HG03469 (cell line): ENCODE measurements at regions not wholly inside any gene's neighbourhood (a gene's known extent, or its start where the extent isn't known, plus 50 kb on each side); places are given as distances from the start of the nearest gene placed in this dataset.

ENCODE experiments used
- ATAC-seq: cut with Tn5 transposase; IDR thresholded peaks from one replicate; pipeline ENCODE4 v1.9.1; 2021; ENCODE audit warnings: mild to moderate bottlenecking, moderate library complexity, moderate number of reproducible peaks; ENCODE audit not compliant: unreplicated experiment

DNA sequence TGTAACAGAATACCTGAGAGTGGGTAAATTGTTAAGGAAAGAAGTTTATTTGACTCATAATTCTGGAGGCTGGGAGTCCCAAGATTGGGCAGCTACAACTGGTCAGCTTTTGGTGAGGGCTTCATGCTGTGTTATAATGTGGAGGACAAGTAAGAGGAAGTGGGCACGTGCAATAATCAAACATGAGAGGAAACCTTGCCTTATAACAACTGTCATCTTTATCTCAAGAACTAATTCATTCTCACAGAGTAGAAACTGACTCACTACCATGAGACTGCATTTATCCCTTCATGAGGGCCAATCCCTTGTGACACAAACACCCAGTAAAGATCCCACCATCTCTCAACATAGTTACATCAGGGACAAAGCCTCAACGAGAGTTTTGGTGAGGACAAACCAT, 318.1 kb upstream of the NT5C1B start:
- no peak for ATAC-seq

DNA sequence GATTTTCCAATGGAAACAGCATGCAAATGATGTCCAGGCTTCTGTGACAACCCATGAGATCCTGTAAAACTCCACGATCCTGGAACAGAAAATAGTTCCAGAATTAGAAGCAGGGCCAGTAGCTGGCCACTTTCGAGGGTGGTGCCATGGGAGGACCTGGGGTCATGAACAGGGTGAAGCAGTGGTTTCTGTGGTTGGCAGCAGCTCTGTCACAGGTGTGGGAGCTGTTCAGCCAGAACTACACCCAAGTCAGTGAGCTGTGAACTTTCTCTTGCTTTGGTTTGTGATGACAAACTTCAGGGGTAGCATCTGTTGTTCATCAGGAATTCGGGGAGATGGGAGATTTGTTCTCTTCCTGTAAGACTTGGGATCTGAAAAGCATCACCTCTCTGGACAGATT, 314.4 kb upstream of the NT5C1B start:
- ATAC-seq = peak; percentile 97

DNA sequence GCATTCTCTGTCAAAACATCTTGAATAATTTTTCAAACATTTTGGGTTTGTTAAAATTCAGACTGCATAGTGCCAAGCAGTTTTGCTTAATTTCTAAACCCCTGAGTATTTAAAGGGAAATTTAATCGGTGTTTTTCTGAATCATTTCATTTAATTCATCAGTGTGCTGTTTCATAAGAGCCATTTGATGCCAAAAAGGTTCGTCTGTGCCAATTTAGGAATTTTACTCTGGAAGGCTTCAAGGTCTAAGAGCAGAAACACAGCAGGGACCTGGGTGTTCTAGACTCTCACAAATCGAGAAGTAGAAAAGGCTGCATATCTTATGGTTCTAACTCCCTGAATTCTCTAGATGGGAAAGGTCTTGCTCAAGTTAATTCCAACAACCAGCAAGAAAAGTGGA, 311.9 kb upstream of the NT5C1B start:
- no peak for ATAC-seq

DNA sequence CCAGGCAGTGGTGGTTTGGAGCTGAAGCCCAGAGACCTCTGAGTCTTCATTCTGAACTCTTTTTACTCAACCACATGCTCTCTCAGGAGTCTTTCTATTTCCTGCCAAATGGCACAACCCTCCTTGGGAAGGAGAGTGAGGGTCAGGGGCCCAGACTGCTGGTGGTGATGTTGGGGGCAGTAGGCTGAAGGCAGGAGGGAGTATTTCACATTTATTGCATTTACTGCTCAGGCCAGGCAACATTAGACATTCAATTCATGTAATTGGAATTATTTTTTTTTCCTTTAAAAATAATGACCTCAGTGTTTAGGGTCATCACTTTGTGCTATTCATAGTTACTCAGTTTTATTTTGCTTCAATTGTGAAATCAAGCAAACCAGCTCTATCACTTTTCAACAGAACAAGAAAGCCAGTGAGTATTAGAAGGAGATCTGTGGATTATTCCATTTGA, 311.3 kb upstream of the NT5C1B start:
- ATAC-seq = no peak

DNA sequence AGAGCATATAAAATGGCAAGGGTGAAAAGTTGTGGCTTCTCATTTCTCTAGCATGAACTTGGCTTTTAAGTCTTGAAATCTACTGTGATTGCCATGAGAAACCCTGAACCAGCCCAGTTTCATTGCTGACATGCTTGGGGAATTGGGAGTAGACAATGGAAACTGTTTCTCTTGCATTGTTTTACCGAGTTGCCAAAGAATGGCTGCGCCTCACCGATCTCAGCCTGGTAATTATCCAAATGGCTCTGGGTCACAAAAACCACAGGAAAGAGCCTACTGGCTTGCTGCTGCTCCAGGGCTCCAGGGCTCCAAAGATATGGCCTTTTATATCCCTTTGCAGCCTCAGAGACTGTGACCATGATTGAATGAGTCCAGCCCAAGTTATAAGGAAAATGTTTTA, 310.4 kb upstream of the NT5C1B start:
- ATAC-seq = no peak

DNA sequence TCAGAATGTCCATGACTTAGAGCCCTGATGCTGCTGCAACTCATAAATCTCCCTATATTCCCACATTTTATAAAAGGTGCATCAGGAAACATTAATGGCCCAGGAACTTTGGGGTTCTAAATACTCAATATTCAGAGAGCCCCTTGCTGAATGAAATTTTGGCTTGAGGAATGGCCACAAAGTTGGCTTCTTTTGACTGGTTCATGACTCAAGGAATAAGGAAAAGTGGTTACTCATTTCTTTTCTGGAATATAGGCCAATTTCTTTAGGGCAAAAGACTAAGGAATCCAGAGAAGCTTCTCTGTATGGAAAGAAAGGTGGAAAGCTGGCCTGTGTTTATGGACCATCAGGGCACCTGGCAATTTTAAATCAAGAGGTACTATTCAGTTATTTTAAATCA, 308.9 kb upstream of the NT5C1B start:
- no peak for ATAC-seq

DNA sequence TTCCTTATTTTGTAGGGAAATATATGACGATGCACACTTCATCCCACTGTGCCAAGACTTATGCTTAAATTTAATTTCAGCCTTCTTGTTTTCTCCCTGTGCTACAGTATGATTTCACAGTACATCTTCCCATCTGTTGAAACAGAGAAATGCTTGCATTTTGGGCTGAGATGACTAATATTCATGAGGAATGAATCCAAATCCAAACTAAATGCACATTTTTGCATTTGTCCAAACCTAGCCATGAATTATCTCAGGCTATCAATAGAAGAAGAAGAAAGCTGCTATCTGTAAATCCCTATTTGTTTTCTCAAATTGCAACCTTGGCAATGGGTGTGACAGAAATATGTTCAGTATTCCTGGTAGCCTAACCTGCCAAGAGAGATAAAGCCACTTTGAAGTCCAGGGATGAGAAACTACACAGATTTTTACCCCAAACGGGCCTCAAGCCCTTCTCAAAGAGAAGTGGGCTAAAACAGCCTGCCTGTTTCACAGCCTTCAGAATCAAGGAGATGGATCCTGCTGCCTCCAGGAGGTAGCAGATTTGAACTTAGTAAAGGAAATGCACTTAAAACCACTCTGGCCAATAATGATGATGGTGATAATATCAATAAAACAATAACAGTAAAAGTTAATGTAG, 306.9 kb upstream of the NT5C1B start:
- no peak for ATAC-seq

DNA sequence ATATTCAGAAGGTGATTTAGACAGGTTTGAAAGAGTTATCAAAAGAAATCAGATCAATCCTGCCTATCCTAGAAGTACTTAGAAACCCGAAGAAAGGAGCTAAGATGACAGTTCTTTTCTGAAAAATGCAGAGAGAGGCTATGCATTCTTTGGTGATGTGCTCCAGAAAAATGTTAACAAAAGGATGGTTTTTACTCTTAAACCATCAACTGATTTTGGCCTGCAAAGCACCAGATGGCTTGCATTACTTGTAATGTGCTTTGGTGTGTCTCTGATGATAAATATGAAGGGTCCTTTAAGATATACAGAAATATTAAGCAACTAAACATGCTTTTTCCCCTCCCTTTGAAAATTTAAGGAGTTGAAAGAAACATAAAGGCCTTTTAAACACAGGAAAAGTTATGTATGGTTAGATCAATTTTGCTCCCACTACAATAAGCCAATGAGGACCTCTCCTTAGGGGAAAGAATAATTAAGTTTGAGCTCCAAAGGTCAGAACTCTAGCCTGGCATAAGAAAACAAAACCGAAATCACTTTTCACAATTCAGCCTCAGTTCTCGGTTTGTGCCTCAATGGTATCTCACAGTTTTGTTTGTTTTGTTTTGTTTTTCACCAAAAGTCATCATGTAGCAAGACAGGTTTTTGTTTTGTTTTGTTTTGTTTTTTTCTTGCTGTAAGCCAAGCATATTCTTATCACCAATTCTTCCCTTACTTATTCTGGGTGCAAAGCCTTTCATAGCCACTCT, 302.4 kb upstream of the NT5C1B start:
- ATAC-seq = no peak

DNA sequence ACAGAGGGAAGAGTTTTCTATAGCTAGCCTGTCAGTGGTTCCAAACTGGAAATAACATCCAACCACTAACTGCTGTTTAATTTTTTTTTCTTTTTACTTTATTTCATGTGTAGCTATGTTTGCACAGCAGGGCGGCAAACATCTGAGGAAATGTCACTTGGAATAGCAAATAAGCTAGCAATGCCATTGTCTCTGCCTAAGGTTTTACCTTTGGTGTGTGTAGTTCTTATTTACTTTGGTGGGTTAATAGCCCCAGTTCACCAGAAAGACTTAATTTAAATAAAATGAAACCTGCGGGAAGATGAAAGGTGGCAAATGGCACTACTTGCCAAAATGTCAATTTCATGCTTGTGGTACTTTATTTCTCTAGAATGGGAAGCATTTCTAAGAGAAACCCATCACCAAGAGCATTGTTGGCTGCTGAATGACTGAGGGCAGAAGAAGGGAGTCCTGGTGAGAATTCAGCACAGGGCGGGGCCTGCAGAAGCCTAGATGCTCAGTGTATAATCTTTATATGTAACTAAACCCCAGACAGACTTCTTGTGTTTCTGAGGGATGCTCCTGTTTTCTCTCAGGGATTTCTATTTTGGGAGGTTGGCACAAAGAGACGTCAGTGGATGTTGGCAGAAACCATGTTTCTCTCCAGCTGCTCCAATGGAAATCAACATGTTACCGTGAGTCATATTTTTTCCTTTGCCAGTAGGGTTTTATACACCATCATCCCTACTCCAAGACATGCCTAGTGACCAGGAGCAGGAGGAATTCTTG, 300.4 kb upstream of the NT5C1B start:
- ATAC-seq = no peak

DNA sequence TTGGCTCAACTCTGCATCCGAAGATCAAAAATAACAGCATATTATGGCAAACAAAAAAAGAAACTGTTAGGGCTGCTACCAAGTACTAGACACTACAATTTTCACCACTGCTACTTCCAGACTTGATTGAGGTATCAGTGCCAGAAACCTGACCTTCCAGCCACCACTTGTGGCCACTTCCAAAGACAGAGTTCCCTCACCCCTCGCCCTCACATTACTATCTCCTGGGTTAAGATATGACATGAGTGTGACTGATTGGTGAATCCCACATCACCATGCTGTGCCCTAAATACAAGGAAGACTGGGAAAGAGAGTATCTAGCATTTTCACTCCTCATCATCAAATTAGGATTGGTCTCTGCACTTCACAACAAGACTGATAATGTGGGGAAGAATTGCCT, 296.1 kb upstream of the NT5C1B start:
- no peak for ATAC-seq

DNA sequence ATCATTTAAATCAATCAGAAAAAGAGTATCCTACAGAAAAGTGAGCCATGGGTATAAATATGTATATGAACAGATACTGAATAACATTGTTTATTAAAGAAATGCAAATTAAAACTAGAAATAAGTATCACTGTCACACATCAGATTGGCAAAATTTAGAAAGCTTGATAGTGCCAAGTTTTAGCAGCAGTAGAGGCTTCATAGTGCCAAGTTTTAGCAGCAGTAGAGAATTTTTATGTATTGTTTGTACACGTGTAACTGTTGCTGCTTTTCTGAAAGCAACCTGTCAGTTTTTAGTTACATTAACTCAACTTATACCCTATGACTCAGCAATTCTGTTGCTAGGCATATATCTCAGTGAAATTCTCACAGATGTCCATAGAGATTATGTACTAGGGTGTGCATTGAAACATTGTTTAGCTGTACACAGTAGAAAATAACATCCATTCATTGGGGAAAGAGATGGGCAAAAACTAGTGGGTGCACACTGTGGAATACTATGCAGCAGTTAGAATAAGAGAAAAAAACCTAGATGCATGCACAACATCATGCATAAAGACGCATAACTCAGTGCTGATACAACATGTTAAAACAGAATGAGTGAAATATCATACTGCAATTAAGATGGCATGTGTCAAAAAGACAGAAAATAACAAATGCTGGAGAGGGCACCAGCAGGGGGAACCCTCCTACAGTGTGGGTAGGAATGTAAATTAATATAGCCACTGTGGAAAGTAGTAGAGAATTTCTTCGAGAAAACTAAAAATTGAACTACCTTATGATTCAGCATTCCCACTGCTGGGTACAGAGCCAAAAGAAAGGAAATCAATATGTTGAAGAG, 294.5 kb upstream of the NT5C1B start:
- ATAC-seq = no peak

DNA sequence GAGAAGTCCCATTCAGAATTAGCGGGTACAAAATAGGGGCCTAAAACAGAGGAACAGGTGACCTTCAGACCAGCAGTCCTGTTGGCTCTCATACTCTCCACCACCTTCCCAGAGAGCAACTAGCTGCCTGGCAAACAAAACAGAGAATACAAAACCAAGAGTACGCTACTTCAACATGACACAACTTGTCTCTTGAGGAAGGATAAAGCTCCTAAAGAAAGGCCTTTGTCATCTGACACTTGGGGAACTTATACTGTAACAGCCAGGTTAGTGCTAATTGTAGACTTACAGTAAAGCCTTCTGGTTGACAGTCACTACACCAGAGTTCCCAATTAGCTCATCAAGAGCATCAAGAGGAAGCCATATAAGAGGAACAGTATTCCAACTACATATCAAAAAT, 282.1 kb upstream of the NT5C1B start:
- no peak for ATAC-seq

DNA sequence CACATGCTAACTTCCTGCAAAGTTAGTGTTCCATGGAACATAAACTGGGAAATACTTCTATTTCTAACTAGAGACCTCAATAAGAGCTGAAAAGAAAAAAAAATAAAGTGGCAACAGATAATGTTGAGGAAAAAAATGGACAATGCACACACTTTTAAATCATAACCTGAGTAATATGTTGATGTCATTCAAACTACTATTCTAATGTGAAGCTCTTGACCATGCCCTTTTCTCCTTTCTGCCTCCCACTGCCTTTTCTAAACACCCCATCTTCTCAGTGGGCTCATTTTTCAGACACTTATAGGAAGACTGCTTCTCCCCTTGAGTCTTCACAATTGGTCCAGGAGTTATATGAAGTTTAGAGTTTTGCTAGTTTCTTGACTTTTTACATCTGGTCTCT, 280.9 kb upstream of the NT5C1B start:
- ATAC-seq = no peak

DNA sequence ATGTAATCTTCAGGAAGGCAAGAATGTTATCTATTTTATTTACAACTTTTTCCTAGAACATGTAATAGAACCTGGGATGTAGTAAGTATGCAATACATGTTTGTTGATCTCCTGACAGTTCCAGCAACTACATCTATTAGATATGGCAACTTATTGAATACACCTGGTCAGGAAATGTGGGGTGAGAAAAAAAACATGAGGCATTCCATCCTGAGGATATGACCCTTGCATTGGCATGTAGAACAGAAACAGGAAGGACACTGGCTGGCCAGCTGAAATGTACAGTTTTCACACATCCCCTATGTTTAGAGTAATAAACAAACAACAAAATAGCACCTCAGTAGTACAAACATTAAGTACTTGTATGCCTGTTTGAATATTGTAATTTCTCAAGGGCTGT, 272.6 kb upstream of the NT5C1B start:
- no peak for ATAC-seq

DNA sequence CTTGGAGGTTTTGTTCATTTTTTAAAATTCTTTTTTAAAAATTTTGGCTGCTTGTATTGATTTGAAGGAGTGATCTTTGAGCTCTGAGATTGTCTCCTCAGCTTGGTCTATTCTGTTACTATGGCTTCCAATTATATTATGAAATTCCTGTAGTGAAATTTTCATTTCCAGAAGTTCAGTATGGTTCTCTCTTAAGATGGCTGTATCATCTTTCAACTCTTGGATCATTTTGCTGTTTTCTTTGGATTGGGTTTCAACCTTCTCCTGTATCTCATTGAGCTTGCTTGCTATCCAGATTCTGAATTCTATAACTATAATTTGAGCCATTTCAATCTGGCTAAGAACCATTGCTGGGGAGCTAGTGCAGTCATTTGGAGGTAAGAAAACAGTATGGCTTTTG, 270.8 kb upstream of the NT5C1B start:
- no peak for ATAC-seq

DNA sequence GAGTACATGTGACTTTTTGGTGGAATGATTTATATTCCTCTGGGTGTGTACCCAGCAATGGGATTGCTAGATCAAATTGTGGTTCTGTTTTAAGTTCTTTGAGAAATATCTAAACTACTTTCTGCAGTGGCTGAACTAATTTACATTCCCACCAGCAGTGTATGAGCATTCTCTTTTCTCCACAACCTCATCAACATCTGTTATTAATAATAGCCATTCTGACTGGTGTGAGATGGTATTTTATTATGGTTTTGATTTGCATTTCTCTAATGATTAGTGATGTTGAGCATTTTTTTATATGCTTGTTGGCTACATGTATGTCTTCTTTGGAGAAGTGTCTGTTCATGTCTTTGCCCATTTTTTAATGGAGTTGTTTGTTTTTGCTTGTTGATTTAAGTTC, 267.4 kb upstream of the NT5C1B start:
- ATAC-seq = no peak

DNA sequence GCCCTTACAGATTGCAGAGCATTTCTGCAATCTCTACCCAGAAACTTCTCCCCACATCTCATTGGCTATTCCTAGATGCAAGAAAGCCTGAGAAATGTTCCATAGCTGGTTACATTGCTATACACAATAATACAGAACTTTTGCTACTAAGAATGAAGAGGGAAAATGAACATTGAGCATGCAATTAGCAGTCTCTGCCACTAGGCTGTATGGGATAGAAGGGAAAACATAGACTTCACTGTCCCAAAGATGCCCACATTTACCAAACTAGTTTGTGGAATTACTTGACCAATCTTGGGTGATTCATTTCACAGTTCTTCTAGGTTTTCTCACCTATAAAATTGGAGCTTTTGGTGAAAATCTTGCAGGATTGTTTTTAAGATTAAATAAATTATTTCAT, 265.7 kb upstream of the NT5C1B start:
- ATAC-seq = no peak

DNA sequence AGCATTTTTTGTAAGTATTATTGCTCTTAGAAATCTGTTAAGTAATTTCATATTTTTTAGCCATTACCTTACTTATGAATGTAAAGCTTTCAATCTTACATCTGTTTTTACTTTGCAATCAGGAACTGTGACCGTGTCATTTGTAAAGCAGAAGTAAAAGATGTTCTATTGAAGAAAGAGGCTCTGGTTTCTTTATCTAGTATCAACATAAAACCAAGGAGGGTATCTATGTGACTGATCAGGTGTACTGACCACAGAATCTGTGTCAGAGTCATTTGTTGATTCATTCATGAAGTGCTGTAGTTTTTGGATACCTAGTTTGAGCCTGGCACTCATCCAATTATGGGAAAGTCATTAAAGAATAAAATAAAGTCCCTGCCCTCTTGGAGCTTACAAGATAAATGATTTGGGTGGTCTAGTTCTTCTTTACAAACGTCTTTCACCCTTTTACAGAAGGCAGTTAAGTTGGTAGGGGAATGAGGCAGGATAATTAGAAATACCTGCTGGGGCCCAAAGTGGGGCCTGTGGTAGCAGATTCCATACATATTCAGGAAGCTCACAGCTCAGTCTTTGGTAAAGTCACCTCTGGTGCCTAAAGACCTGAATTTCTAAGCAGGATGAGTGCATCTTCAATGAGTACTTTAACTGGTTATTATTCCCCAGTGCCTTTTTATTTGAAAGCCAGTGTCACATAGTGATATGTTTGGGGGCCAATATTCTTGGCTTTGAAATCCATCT, 260.6 kb upstream of the NT5C1B start:
- ATAC-seq = peak; percentile 96

DNA sequence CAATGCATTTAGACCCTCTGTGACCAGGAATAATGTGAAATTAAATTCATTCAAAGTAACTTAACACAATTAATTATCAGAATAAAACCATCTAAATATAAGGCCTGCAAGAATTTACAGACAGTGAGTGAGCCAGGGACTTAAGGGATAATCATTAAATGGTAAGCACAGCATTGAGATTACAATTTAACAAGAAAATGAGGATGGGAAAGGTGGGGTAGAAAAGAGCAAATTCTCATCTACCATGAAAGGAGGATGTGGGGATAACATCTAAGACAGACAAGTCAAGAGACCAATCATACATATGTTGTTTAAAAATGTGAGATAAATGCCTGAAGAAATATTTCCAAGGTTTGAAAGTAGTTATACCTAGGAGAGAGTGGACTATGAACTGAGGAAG, 259.3 kb upstream of the NT5C1B start:
- ATAC-seq = no peak

DNA sequence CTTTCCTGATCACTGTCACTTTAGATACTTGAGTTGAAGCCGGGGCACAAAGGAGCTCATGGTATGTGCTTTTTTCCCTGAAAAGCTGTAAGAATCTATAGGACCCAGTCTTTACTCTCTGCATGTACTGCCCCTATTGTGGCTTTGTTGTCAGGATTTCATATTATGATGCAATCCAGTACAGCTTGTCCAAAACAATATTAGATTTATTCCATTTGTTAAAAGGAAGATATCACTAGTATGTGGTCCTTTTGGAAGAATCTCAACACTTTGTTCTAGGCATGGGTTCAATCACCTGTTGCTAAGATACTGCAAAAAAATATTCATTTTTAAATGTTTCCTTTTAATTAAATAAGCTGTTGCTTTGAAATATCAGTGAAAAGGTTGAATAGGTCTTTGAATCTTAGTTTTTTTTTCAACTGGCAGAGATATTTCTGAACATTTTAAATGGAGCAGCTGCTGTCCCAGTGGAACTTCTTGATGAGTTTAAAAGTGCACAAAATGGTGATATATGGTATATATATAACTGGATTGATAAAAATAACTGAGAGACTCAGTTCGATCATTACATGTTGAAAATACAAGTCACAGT, 256.6 kb upstream of the NT5C1B start:
- no peak for ATAC-seq
